ENCODE measurements at regions not wholly inside any gene's neighbourhood (a gene's known extent, or its start where the extent isn't known, plus 50 kb on each side); places are given as distances from the start of the nearest gene placed in this dataset.

- no peak for TF ChIP-seq JUNB (IDR thresholded peaks at IDR 0.05)
- TF ChIP-seq KDM1A (IDR thresholded peaks at IDR 0.05; ENCODE audit: borderline replicate concordance) = no peak
Observed at GRCh38 chr10:120689777-120690529, 161.2 kb upstream of the WDR11 start.

Measured in GM12878 (cell line).